Sigmoid colon (tissue), 6 donors: ENCODE measurements at regions not wholly inside any gene's neighbourhood (a gene's known extent, or its start where the extent isn't known, plus 50 kb on each side); places are given as distances from the start of the nearest gene placed in this dataset.

Experiments
- DNase-seq: peaks from one replicate; pipeline ENCODE4 v3.0.0-alpha.2; 2019
- H3K27ac ChIP-seq, 4 donors: fragments of 200-600 bp; sonication (generic); one replicate each; pipeline ENCODE4 v1.5.1; 2016 to 2019; ENCODE audit warnings: mild to moderate bottlenecking in 1 of 4
- H3K27me3 ChIP-seq, 3 donors: fragments of 200-600 bp; sonication (generic); one replicate each; pipeline ENCODE4 v1.5.1; 2019; ENCODE audit warnings: mild to moderate bottlenecking in 1 of 3
- H3K36me3 ChIP-seq, 4 donors: fragments of 200-600 bp; sonication (generic); one replicate each; pipeline ENCODE4 v1.5.1; 2016 to 2019
- H3K4me1 ChIP-seq, 4 donors: fragments of 200-600 bp; sonication (generic); one replicate each; pipeline ENCODE4 v1.5.1; 2017 to 2019
- H3K4me3 ChIP-seq, 4 donors: fragments of 200-600 bp; sonication (generic); one replicate each; pipeline ENCODE4 v1.5.1; 2017 to 2019; ENCODE audit warnings: mild to moderate bottlenecking in 2 of 4, moderate library complexity in 1 of 4
- H3K9me3 ChIP-seq, 4 donors: fragments of 200-600 bp in 3 of 4; sonication (generic) in 3 of 4; one replicate each; pipeline versions ENCODE4 v1.5.1 to v1.6.1; 2013 to 2019
- EP300 ChIP-seq, 4 donors: sonication (generic); formaldehyde crosslinking; IDR thresholded peaks; one replicate each; pipeline ENCODE4 v1.6.1; 2017; ENCODE audit warnings: antibody characterized with exemption in 4 of 4
- POLR2A ChIP-seq, 2 donors: fragments of 450-650 bp; IDR thresholded peaks; one replicate each; pipeline ENCODE4 v1.6.1; 2016; ENCODE audit warnings: antibody characterized with exemption in 2 of 2, mild to moderate bottlenecking in 2 of 2, moderate library complexity in 2 of 2
- POLR2AphosphoS5 ChIP-seq, 4 donors: sonication (generic); formaldehyde crosslinking; IDR thresholded peaks; one replicate each; pipeline ENCODE4 v1.6.1; 2017; ENCODE audit warnings: antibody characterized with exemption in 4 of 4
- WGBS, 2 donors: extraction: QIAGEN DNeasy Blood & Tissue Kit; methylation state at CpG; one replicate each; pipeline ENCODE4 v1.1.7; 2013; 5-methylcytosine and 5-hydroxymethylcytosine counted together
- intact Hi-C: fragments of 100-400 bp; cut with DNase I; formaldehyde crosslinking; loops from one replicate; pipeline ENCODE4 v1.15.1; 2023
- TF ChIP-seq, protein P1 (sequence below), 4 experiments: fragments of 450-650 bp in 3 of 4; fragments of 200-600 bp in 1 of 4; IDR thresholded peaks; one replicate each; pipeline ENCODE4 v1.5.1; 2016 to 2019; ENCODE audit warnings: antibody characterized with exemption in 4 of 4, mild to moderate bottlenecking in 3 of 4, moderate library complexity in 2 of 4
- donor health status: healthy with polysubstance abuse.
- donor health status: healthy.

DNA sequence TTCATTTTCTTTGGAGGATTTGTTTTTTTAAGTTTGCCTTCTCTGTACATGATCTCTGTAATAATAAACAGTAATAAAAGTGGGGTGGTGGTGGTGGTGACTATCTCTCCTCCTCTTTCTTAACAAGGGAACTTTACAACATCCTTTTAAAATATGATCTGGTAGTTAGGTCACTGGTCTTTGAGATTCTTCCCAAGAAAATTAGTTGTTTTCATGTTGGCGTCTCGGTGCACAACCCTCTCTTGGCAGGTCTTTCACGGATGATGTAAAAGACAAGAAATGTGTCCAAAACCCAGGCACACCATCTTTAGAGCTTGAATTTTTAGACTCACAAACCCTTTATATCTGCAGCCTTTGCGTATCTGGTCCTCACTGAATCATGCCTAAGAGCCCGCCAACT, 488.5 kb upstream of the TBX3 start:
- DNase-seq, result no peak
- Histone ChIP-seq H3K27ac (no peak overlapping the region), H3K9me3 (no peaks in the 10 kb centered on the region), H3K36me3 (no peaks in the 10 kb centered on the region), H3K27me3 (no peaks in the 10 kb centered on the region), H3K4me3 (no peak overlapping the region), H3K4me1 (peaks cover 0 to 26% (median 15%) of the 10 kb centered on the region in 4 donors)
- TF ChIP-seq POLR2A (IDR thresholded peaks at IDR 0.05) (no peak), EP300 (IDR thresholded peaks at IDR 0.05) (no peak), POLR2AphosphoS5 (IDR thresholded peaks at IDR 0.05) (no peak)
- TF ChIP-seq, protein P1, sequence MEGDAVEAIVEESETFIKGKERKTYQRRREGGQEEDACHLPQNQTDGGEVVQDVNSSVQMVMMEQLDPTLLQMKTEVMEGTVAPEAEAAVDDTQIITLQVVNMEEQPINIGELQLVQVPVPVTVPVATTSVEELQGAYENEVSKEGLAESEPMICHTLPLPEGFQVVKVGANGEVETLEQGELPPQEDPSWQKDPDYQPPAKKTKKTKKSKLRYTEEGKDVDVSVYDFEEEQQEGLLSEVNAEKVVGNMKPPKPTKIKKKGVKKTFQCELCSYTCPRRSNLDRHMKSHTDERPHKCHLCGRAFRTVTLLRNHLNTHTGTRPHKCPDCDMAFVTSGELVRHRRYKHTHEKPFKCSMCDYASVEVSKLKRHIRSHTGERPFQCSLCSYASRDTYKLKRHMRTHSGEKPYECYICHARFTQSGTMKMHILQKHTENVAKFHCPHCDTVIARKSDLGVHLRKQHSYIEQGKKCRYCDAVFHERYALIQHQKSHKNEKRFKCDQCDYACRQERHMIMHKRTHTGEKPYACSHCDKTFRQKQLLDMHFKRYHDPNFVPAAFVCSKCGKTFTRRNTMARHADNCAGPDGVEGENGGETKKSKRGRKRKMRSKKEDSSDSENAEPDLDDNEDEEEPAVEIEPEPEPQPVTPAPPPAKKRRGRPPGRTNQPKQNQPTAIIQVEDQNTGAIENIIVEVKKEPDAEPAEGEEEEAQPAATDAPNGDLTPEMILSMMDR (IDR thresholded peaks at IDR 0.05), result no peak
- intact Hi-C loops, result no loop called here
- WGBS, 2 donors, result 79 to 81% methylated on average over 5 of the region's 5 CpGs

DNA sequence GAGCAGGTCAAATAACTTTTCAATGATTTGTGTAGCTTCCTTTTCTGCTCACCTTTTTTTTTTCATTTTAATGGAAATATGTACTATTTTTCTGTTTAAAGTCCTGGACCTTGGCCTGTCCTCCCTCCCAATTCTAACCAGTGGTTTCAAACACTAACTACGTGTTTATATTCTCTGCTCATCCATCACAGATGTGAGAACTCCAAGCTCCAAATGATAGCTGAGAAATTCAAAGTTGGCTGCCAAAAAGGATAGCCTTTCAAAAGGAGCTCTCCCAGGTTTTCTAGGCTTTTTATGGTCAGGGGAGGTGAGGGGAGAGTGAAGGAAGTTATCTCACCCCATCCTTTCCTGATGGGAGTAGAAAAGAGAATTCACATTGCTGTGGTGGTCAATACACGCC, 486.0 kb upstream of the TBX3 start:
- Histone ChIP-seq H3K9me3 (no peaks in the 10 kb centered on the region), H3K27ac (no peak overlapping the region), H3K4me1 (peaks cover 0 to 13% (median 11%) of the 10 kb centered on the region in 4 donors), H3K27me3 (no peaks in the 10 kb centered on the region), H3K36me3 (no peaks in the 10 kb centered on the region), H3K4me3 (no peak overlapping the region)
- WGBS, 2 donors, result 80 to 82% methylated on average over 2 of the region's 2 CpGs
- intact Hi-C loops, result no loop called here
- DNase-seq, result no peak
- TF ChIP-seq, protein P1 (IDR thresholded peaks at IDR 0.05), result no peak
- TF ChIP-seq POLR2AphosphoS5 (IDR thresholded peaks at IDR 0.05) (no peak), EP300 (IDR thresholded peaks at IDR 0.05) (no peak)

DNA sequence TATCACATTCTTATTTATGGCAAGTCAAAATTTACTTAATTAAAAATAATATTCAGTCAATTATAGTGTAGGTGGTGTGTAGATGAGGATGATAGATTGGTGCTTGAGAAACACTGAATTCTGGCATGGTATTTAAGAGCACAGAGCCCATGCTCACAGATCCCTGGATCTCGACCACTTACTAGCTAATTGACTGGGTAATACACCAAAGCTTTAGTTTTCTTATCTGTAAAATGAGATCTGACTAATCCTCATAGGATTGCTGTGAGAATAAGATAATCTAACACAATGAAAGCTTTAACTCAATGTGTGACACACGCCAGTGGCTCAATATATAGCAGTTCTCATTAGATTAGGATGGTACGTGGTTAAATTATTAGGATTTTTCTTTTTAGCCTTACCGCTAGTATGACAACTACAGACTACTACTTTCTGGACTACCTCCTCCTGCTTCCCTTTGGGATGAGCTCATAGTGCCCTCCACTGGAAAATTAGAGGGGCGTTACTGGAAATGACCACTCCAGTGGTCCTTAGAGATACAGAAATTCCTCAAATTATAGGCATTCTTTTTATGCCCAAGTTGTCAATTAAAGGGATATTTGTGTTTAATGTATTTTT, 482.8 kb upstream of the TBX3 start:
- Histone ChIP-seq H3K27ac (no peak overlapping the region), H3K4me3 (no peak overlapping the region), H3K9me3 (no peaks in the 10 kb centered on the region), H3K27me3 (no peaks in the 10 kb centered on the region), H3K36me3 (no peaks in the 10 kb centered on the region), H3K4me1 (no peaks in the 10 kb centered on the region)
- 64 to 79% methylated on average over 5 of the region's 5 CpGs for WGBS, 2 donors
- DNase-seq, result no peak
- TF ChIP-seq EP300 (IDR thresholded peaks at IDR 0.05), result no peak
- TF ChIP-seq, protein P1 (IDR thresholded peaks at IDR 0.05), result no peak
- no peak for TF ChIP-seq POLR2AphosphoS5 (IDR thresholded peaks at IDR 0.05)
- TF ChIP-seq POLR2A (IDR thresholded peaks at IDR 0.05), result no peak
- intact Hi-C loops, result no loop called here

DNA sequence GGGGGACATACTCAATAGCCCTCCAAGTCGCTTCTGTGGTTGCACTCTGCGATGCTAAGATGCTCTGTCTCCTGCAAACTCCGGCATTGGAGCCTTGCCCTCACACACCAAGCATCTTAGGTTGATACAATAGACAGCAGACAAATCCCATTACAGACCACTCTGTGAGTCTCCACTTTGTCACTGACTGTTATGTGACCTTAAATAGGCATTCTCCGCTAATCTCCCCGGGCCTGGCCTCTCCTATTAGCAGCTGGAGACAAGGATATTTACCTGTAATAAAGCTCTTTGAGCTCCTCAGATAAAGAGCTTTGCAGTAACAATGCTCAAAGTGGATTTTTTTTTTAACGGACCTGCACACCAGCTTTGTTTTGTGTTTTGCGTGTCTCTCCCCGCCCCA, 479.7 kb upstream of the TBX3 start:
- 69 to 78% methylated on average over 8 of the region's 8 CpGs for WGBS, 2 donors
- H3K36me3 ChIP-seq, result no peaks in the 10 kb centered on the region
- no peaks in the 10 kb centered on the region for H3K27me3 ChIP-seq
- H3K4me1 ChIP-seq, result no peaks in the 10 kb centered on the region
- no peak overlapping the region for H3K4me3 ChIP-seq
- TF ChIP-seq EP300 (IDR thresholded peaks at IDR 0.05) (no peak), POLR2A (IDR thresholded peaks at IDR 0.05) (no peak), POLR2AphosphoS5 (IDR thresholded peaks at IDR 0.05) (no peak)
- TF ChIP-seq, protein P1 (IDR thresholded peaks at IDR 0.05), result no peak
- H3K27ac ChIP-seq, result no peak overlapping the region
- intact Hi-C loops, result no loop called here
- H3K9me3 ChIP-seq, result no peaks in the 10 kb centered on the region
- no peak for DNase-seq
